HCT116 (cell line): ENCODE measurements at regions not wholly inside any gene's neighbourhood (a gene's known extent, or its start where the extent isn't known, plus 50 kb on each side); places are given as distances from the start of the nearest gene placed in this dataset.

Source experiments
- EZH2 ChIP-seq: fragments of 200-600 bp; sonication (generic); IDR thresholded peaks from 2 replicates; pipeline ENCODE4 v1.6.1; 2017; ENCODE audit warnings: antibody characterized with exemption, mixed run types
- POLR2A ChIP-seq: IDR thresholded peaks from 2 replicates; pipeline ENCODE4 v1.7.0; 2011; ENCODE audit warnings: borderline replicate concordance; ENCODE audit not compliant: insufficient read depth, insufficient read length; ENCODE audit errors: extremely low read depth
- POLR2AphosphoS5 ChIP-seq: IDR thresholded peaks from 2 replicates; pipeline ENCODE4 v1.6.1; 2011; ENCODE audit warnings: mild to moderate bottlenecking, low read depth, low read length, moderate library complexity
- RAD21 ChIP-seq: IDR thresholded peaks from 2 replicates; pipeline ENCODE4 v1.6.1; 2012; ENCODE audit warnings: low read depth, mild to moderate bottlenecking
- SIN3A ChIP-seq: IDR thresholded peaks from 2 replicates; pipeline ENCODE4 v1.6.1; 2012; ENCODE audit warnings: low read depth
- SRF ChIP-seq: IDR thresholded peaks from 2 replicates; pipeline ENCODE4 v1.6.1; 2012; ENCODE audit warnings: low read depth
- TF ChIP-seq, protein P1 (sequence below), 3 experiments: fragments of 200-600 bp in 1 of 3; sonication (generic) in 1 of 3; IDR thresholded peaks in 2 of 3; conservative IDR thresholded peaks in 1 of 3; 2 replicates each; pipeline ENCODE4 v1.5.1; 2012 to 2017; ENCODE audit warnings: low read depth in 2 of 3, low read length in 2 of 3, antibody characterized with exemption in 1 of 3, borderline replicate concordance in 1 of 3, control low read depth in 1 of 3, mild to moderate bottlenecking in 1 of 3, mixed read lengths in 1 of 3, mixed run types in 1 of 3, moderate library complexity in 1 of 3; ENCODE audit not compliant: insufficient read depth in 1 of 3

DNA sequence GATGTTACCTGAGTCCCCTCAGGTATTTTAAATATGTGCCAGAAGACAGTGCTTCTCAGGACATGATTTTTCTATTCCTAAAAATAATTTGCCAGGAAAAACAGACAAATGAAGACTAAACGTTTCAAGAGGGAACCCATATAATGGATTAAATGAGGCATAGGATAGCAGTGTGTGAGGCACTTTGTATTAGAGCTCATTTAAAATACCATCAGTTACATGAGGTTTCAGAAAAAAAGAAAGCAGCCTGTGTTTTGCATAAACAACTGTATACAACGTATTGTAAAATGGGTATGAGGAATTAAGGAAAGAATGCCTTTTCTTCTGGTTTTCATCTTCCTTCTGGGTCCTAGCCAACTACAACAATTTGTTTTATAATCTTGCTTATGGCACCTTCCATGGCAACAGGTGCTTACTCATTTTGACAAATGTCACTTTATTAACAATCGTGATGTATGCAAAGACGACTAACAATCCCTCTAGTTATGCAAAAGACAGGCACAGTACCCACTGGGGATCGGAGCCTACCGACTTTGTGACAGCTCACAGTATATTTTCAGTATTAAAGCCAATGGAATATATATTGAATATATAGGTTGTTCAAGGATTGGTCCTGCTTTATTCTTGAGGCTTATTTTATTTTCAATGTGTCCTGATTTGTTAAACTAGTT lies 231.6 kb upstream of the ZNF717 start:
- TF ChIP-seq, protein P1, sequence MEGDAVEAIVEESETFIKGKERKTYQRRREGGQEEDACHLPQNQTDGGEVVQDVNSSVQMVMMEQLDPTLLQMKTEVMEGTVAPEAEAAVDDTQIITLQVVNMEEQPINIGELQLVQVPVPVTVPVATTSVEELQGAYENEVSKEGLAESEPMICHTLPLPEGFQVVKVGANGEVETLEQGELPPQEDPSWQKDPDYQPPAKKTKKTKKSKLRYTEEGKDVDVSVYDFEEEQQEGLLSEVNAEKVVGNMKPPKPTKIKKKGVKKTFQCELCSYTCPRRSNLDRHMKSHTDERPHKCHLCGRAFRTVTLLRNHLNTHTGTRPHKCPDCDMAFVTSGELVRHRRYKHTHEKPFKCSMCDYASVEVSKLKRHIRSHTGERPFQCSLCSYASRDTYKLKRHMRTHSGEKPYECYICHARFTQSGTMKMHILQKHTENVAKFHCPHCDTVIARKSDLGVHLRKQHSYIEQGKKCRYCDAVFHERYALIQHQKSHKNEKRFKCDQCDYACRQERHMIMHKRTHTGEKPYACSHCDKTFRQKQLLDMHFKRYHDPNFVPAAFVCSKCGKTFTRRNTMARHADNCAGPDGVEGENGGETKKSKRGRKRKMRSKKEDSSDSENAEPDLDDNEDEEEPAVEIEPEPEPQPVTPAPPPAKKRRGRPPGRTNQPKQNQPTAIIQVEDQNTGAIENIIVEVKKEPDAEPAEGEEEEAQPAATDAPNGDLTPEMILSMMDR (IDR thresholded peaks at IDR 0.05 in 2 of 3, conservative IDR thresholded peaks at IDR 0.05 in 1 of 3; ENCODE audit: borderline replicate concordance in 1 of 3, insufficient read depth in 1 of 3, low read depth in 2 of 3, low read length in 2 of 3), result no peak
- no peak for TF ChIP-seq POLR2AphosphoS5
- TF ChIP-seq SRF, result no peak
- no peak for TF ChIP-seq RAD21
- TF ChIP-seq POLR2A, result no peak
- no peak for TF ChIP-seq SIN3A
- no peak for TF ChIP-seq EZH2
